ENCODE measurements at regions not wholly inside any gene's neighbourhood (a gene's known extent, or its start where the extent isn't known, plus 50 kb on each side); places are given as distances from the start of the nearest gene placed in this dataset.

DNA sequence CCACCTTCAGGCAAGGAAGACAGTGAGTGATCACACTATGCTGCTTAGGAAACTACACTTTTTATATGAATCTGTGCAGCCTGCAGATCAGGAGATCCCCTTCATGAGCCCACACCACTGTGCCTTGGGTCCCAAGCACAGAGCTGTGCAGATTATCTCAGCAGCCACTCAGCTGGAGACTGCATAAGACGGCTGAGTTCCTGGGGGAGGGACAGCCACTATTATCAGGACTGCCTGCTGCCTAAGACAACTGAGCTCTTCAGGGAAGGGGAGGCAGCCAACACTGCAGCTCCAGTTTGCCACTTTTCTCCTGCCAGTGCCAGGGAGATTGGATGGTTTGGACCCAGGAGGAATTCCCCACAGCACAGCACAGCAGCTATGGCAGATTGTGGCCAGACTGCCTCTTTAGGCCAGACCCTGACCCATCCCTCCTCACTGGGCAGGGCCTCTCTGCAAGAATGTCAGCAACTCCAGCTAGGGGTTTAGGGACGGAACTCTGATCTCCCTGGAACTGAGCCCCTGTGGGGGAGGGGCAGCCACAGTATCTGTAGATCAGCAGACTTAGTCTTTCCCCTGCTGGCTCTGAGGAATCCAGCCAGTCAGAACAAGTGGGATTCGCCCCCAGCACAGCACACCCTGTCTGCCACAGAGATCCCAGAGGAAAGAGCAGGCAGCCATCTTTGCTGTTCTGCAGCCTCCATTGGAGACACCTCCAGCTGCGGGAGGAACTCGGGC is 141.3 kb downstream of the KLHL28 start:
- peak in 4 of 5 donors; percentile 21 to 47 (median 30) for DNase-seq
- Histone ChIP-seq H3K27ac (ENCODE audit: low read depth in 2 of 2, low read length in 2 of 2) (no peak overlapping the region), H3K27me3 (ENCODE audit: control insufficient read depth, insufficient read depth, low read length) (no peaks in the 10 kb centered on the region), H3K36me3 (ENCODE audit: control insufficient read depth in 2 of 3, insufficient read depth in 3 of 3, low read length in 3 of 3) (no peaks in the 10 kb centered on the region), H3K9me3 (ENCODE audit: control insufficient read depth in 2 of 3, insufficient read depth in 1 of 3, low read length in 3 of 3) (no peaks in the 10 kb centered on the region), H3K4me1 (ENCODE audit: control insufficient read depth in 2 of 3, insufficient read depth in 2 of 3, low read depth in 1 of 3, low read length in 3 of 3) (no peaks in the 10 kb centered on the region), H3K4me3 (ENCODE audit: low read length in 3 of 3) (no peak overlapping the region), H3K9ac (ENCODE audit: low read length in 3 of 3) (no peak overlapping the region)
- intact Hi-C loops (cut with DNase I): no loop called here
- FAIRE-seq: no peak
- TF ChIP-seq, protein P1, sequence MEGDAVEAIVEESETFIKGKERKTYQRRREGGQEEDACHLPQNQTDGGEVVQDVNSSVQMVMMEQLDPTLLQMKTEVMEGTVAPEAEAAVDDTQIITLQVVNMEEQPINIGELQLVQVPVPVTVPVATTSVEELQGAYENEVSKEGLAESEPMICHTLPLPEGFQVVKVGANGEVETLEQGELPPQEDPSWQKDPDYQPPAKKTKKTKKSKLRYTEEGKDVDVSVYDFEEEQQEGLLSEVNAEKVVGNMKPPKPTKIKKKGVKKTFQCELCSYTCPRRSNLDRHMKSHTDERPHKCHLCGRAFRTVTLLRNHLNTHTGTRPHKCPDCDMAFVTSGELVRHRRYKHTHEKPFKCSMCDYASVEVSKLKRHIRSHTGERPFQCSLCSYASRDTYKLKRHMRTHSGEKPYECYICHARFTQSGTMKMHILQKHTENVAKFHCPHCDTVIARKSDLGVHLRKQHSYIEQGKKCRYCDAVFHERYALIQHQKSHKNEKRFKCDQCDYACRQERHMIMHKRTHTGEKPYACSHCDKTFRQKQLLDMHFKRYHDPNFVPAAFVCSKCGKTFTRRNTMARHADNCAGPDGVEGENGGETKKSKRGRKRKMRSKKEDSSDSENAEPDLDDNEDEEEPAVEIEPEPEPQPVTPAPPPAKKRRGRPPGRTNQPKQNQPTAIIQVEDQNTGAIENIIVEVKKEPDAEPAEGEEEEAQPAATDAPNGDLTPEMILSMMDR (IDR thresholded peaks at IDR 0.05; ENCODE audit: borderline replicate concordance, extremely low read depth, insufficient read depth): no peak

DNA sequence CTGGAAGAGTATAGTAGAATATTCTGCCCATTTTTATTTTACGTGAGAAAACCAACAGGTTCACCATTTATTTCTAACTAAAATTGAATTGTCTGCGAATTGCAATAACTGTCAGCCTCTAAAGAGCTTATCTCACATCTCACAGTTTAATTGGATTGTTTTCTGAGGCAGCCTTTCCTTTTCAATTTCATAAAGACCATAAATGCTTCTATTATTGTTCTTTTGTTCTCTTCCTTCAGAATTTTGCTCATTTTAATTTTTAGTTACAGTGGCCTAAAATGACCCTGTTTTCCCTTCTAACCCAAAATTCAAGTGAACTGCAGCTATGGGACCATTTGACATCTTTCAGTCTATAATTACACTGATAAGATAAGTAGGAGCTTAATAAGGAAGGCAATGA is 147.6 kb downstream of the KLHL28 start:
- H3K27ac ChIP-seq (ENCODE audit: low read depth in 2 of 2, low read length in 2 of 2): no peak overlapping the region
- TF ChIP-seq, protein P1 (IDR thresholded peaks at IDR 0.05; ENCODE audit: borderline replicate concordance, extremely low read depth, insufficient read depth): no peak
- H3K4me3 ChIP-seq (ENCODE audit: low read length in 3 of 3): no peak overlapping the region
- H3K36me3 ChIP-seq (ENCODE audit: control insufficient read depth in 2 of 3, insufficient read depth in 3 of 3, low read length in 3 of 3): no peaks in the 10 kb centered on the region
- H3K9ac ChIP-seq (ENCODE audit: low read length in 3 of 3): no peak overlapping the region
- FAIRE-seq: no peak
- H3K27me3 ChIP-seq (ENCODE audit: control insufficient read depth, insufficient read depth, low read length): no peaks in the 10 kb centered on the region
- intact Hi-C loops (cut with DNase I): no loop called here
- H3K9me3 ChIP-seq (ENCODE audit: control insufficient read depth in 2 of 3, insufficient read depth in 1 of 3, low read length in 3 of 3): no peaks in the 10 kb centered on the region
- no peaks in the 10 kb centered on the region for H3K4me1 ChIP-seq (ENCODE audit: control insufficient read depth in 2 of 3, insufficient read depth in 2 of 3, low read depth in 1 of 3, low read length in 3 of 3)
- no peak for DNase-seq

DNA sequence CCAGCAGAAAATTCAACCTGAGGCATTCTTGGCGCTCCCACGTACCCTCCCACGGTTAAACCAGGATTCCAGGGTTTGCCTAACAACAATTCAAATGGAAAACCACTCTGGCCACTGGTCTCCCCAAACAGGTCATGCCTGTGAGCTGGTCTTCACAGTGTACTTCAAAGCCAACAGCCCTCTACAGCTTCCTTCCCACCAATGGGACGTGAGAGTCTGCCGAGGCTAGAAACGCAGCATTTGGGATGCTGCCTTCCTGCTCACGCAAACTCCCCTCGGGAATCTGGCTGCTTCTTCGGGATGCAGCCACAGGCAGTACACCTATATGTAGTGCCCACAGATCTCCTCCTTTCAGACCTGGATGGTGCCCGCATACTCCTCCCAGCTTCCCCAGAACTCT is 149.1 kb downstream of the KLHL28 start:
- H3K9me3 ChIP-seq (ENCODE audit: control insufficient read depth in 2 of 3, insufficient read depth in 1 of 3, low read length in 3 of 3): no peaks in the 10 kb centered on the region

More for the DNA sequence above, 149.1 kb downstream of the KLHL28 start:
- no peaks in the 10 kb centered on the region for H3K4me1 ChIP-seq (ENCODE audit: control insufficient read depth in 2 of 3, insufficient read depth in 2 of 3, low read depth in 1 of 3, low read length in 3 of 3)
- H3K9ac ChIP-seq (ENCODE audit: low read length in 3 of 3): no peak overlapping the region
- H3K4me3 ChIP-seq (ENCODE audit: low read length in 3 of 3): no peak overlapping the region
- DNase-seq (no peak), FAIRE-seq (no peak)
- no peaks in the 10 kb centered on the region for H3K36me3 ChIP-seq (ENCODE audit: control insufficient read depth in 2 of 3, insufficient read depth in 3 of 3, low read length in 3 of 3)
- intact Hi-C loops (cut with DNase I): no loop called here
- TF ChIP-seq, protein P1 (IDR thresholded peaks at IDR 0.05; ENCODE audit: borderline replicate concordance, extremely low read depth, insufficient read depth): no peak
- H3K27me3 ChIP-seq (ENCODE audit: control insufficient read depth, insufficient read depth, low read length): no peaks in the 10 kb centered on the region
- H3K27ac ChIP-seq (ENCODE audit: low read depth in 2 of 2, low read length in 2 of 2): no peak overlapping the region
